ENCODE measurements at regions not wholly inside any gene's neighbourhood (a gene's known extent, or its start where the extent isn't known, plus 50 kb on each side); places are given as distances from the start of the nearest gene placed in this dataset.

DNA sequence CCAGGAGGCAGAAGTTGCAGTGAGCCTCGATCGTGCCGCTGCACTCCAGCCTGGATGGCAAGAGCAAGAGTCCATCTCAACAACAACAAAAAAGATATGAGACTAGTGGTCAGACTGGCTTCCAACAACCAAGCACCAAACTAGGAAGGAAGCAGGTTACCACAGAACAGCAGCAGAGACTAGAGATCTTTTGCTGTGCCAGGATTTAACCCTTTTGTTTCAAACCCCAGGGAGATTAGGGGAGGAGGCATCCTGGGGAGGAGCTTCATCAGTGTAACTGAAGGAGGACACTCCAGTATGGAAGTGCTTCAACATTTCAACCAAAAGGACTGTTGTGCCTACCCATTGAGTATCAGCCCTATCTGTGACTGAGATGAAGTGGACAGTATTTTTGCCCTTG is 240.3 kb downstream of the ZIC1 start:
- H3K4me3 ChIP-seq (ENCODE audit: low read length in 2 of 2), result no peak overlapping the region
- no peaks in the 10 kb centered on the region for H3K36me3 ChIP-seq (ENCODE audit: control insufficient read depth in 1 of 2, insufficient read depth in 2 of 2, low read length in 1 of 2)
- ATAC-seq (ENCODE audit: low FRiP score) (no peak), DNase-seq (no peak)
- H3K4me1 ChIP-seq (ENCODE audit: control insufficient read depth in 1 of 2, insufficient read depth in 2 of 2, low read length in 2 of 2), result peaks cover 0 to 5% of the 10 kb centered on the region in 2 donors
- H3K27me3 ChIP-seq (ENCODE audit: control insufficient read depth in 1 of 2, insufficient read depth in 2 of 2, low read length in 1 of 2), result no peaks in the 10 kb centered on the region
- H3K27ac ChIP-seq (ENCODE audit: low read depth in 1 of 2, low read length in 2 of 2), result no peak overlapping the region
- 98 to 99% methylated on average over 3 of the region's 3 CpGs for WGBS, 2 donors
- intact Hi-C loops (cut with DNase I), result no loop called here
- H3K9me3 ChIP-seq (ENCODE audit: control insufficient read depth, low read length), result no peaks in the 10 kb centered on the region

- no peaks in the 10 kb centered on the region for H3K36me3 ChIP-seq (ENCODE audit: control insufficient read depth in 1 of 2, insufficient read depth in 2 of 2, low read length in 1 of 2)
- peaks cover 0 to 5% of the 10 kb centered on the region in 2 donors for H3K4me1 ChIP-seq (ENCODE audit: control insufficient read depth in 1 of 2, insufficient read depth in 2 of 2, low read length in 2 of 2)
- DNase-seq (no peak), ATAC-seq (ENCODE audit: low FRiP score) (no peak)
- no peaks in the 10 kb centered on the region for H3K27me3 ChIP-seq (ENCODE audit: control insufficient read depth in 1 of 2, insufficient read depth in 2 of 2, low read length in 1 of 2)
- no peak overlapping the region for H3K27ac ChIP-seq (ENCODE audit: low read depth in 1 of 2, low read length in 2 of 2)
- H3K9me3 ChIP-seq (ENCODE audit: control insufficient read depth, low read length), result no peaks in the 10 kb centered on the region
- no peak overlapping the region for H3K4me3 ChIP-seq (ENCODE audit: low read length in 2 of 2)
- intact Hi-C loops (cut with DNase I), result no loop called here
- WGBS, 2 donors, result 62 to 78% methylated on average over 3 of the region's 3 CpGs
Observed at GRCh38 chr3:147651107-147651778, 242.1 kb downstream of the ZIC1 start.

DNA sequence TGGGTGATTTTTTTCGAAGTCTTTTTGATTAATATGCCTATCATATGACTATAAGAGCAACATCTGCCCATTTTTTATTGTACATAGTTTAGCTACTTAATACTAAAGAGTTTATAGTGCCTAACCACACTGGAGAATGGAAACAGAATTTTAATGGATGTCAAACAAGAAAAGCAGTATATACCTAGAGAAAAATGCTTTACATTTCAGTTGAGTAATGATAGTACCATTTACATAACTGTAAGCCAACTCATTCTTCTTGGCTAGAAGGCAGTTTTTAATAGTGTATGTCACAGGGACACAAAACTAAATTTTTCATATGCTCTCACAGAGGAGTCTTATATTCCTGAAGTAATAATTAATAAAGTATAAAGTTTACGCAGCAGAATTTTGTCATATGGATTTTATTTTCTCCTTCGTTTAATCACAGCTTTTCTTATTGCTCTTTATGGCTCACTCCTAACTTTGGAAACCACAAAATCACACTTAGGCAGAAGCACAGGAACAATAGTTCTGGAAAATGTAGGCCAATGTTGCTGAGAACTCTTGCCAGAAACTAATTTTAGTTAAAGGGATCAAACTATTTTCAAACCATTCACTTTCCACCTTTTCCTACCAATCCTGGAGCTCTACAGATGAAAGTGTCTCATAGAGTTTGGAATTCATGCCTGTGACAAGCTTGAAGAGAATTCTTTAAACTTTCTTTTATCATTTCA is 243.6 kb downstream of the ZIC1 start:
- Histone ChIP-seq H3K4me1 (ENCODE audit: control insufficient read depth in 1 of 2, insufficient read depth in 2 of 2, low read length in 2 of 2) (peaks cover 0 to 5% of the 10 kb centered on the region in 2 donors), H3K9me3 (ENCODE audit: control insufficient read depth, low read length) (no peaks in the 10 kb centered on the region), H3K27me3 (ENCODE audit: control insufficient read depth in 1 of 2, insufficient read depth in 2 of 2, low read length in 1 of 2) (no peaks in the 10 kb centered on the region), H3K27ac (ENCODE audit: low read depth in 1 of 2, low read length in 2 of 2) (peak overlapping the region in 1 of 2 donors; percentile 7), H3K4me3 (ENCODE audit: low read length in 2 of 2) (no peak overlapping the region), H3K36me3 (ENCODE audit: control insufficient read depth in 1 of 2, insufficient read depth in 2 of 2, low read length in 1 of 2) (no peaks in the 10 kb centered on the region)
- DNase-seq (no peak), ATAC-seq (ENCODE audit: low FRiP score) (no peak)
- intact Hi-C loops (cut with DNase I), result no loop called here
- WGBS, 2 donors, result 61% methylated on average over 3 of the region's 3 CpGs

DNA sequence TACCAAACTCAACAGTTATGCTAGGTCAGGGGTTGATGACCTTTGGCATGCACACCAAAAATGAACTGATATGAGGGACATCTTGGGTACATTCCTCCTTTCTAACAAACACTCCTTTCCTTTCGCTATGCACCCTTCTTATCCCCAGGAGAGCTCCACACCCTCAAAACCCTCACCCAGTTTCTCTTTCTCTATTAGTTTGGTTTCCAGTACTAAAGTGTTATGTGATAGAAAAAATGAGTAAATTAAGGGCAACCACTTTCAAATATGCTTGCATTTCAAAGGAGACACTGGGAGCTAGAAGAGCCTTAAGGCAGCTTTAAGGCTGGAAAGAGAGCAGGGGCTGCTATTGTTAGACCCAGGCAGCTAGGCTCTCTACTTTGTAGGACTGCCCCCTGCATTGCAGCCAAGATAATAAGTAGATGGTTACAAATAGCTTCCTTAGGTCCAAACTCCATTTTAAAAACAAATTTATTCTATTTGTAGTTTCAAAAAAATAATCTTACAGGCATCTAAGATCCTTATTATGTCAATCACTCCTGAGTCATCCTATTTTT is 244.3 kb downstream of the ZIC1 start:
- 68 to 92% methylated on average over 1 of the region's 1 CpG for WGBS, 2 donors
- no peaks in the 10 kb centered on the region for H3K9me3 ChIP-seq (ENCODE audit: control insufficient read depth, low read length)
- peak overlapping the region in 1 of 2 donors; percentile 7 for H3K27ac ChIP-seq (ENCODE audit: low read depth in 1 of 2, low read length in 2 of 2)
- no peak for DNase-seq
- peaks cover 0 to 5% of the 10 kb centered on the region in 2 donors for H3K4me1 ChIP-seq (ENCODE audit: control insufficient read depth in 1 of 2, insufficient read depth in 2 of 2, low read length in 2 of 2)
- intact Hi-C loops (cut with DNase I), result no loop called here
- no peak overlapping the region for H3K4me3 ChIP-seq (ENCODE audit: low read length in 2 of 2)
- no peaks in the 10 kb centered on the region for H3K36me3 ChIP-seq (ENCODE audit: control insufficient read depth in 1 of 2, insufficient read depth in 2 of 2, low read length in 1 of 2)
- no peaks in the 10 kb centered on the region for H3K27me3 ChIP-seq (ENCODE audit: control insufficient read depth in 1 of 2, insufficient read depth in 2 of 2, low read length in 1 of 2)
- no peak for ATAC-seq (ENCODE audit: low FRiP score)

- no peak for ATAC-seq (ENCODE audit: low FRiP score)
- Histone ChIP-seq H3K9me3 (ENCODE audit: control insufficient read depth, low read length) (no peaks in the 10 kb centered on the region), H3K27ac (ENCODE audit: low read depth in 1 of 2, low read length in 2 of 2) (no peak overlapping the region), H3K36me3 (ENCODE audit: control insufficient read depth in 1 of 2, insufficient read depth in 2 of 2, low read length in 1 of 2) (no peaks in the 10 kb centered on the region), H3K27me3 (ENCODE audit: control insufficient read depth in 1 of 2, insufficient read depth in 2 of 2, low read length in 1 of 2) (no peaks in the 10 kb centered on the region), H3K4me3 (ENCODE audit: low read length in 2 of 2) (no peak overlapping the region), H3K4me1 (ENCODE audit: control insufficient read depth in 1 of 2, insufficient read depth in 2 of 2, low read length in 2 of 2) (peaks cover 0 to 5% of the 10 kb centered on the region in 2 donors)
- 8 to 9% methylated on average over 3 of the region's 3 CpGs for WGBS, 2 donors
- intact Hi-C loops (cut with DNase I), result no loop called here
- DNase-seq, result no peak
Observed at GRCh38 chr3:147654827-147655226, 245.7 kb downstream of the ZIC1 start.

- intact Hi-C loops (cut with DNase I), result no loop called here
- peaks cover 0 to 5% of the 10 kb centered on the region in 2 donors for H3K4me1 ChIP-seq (ENCODE audit: control insufficient read depth in 1 of 2, insufficient read depth in 2 of 2, low read length in 2 of 2)
- H3K36me3 ChIP-seq (ENCODE audit: control insufficient read depth in 1 of 2, insufficient read depth in 2 of 2, low read length in 1 of 2), result no peaks in the 10 kb centered on the region
- H3K27ac ChIP-seq (ENCODE audit: low read depth in 1 of 2, low read length in 2 of 2), result no peak overlapping the region
- 53% methylated on average over 2 of the region's 2 CpGs for WGBS, 2 donors
- DNase-seq (no peak), ATAC-seq (ENCODE audit: low FRiP score) (no peak)
- H3K4me3 ChIP-seq (ENCODE audit: low read length in 2 of 2), result no peak overlapping the region
- H3K27me3 ChIP-seq (ENCODE audit: control insufficient read depth in 1 of 2, insufficient read depth in 2 of 2, low read length in 1 of 2), result no peaks in the 10 kb centered on the region
- no peaks in the 10 kb centered on the region for H3K9me3 ChIP-seq (ENCODE audit: control insufficient read depth, low read length)
Observed at GRCh38 chr3:147655236-147655635, 246.1 kb downstream of the ZIC1 start.

GRCh38 chr3:147656023-147656422 is 246.9 kb downstream of the ZIC1 start:
- WGBS, 2 donors, result 71 to 76% methylated on average over 2 of the region's 2 CpGs
- no peak overlapping the region for H3K27ac ChIP-seq (ENCODE audit: low read depth in 1 of 2, low read length in 2 of 2)
- peaks cover 0 to 5% of the 10 kb centered on the region in 2 donors for H3K4me1 ChIP-seq (ENCODE audit: control insufficient read depth in 1 of 2, insufficient read depth in 2 of 2, low read length in 2 of 2)
- DNase-seq, result no peak
- no peak for ATAC-seq (ENCODE audit: low FRiP score)
- intact Hi-C loops (cut with DNase I), result no loop called here
- no peaks in the 10 kb centered on the region for H3K9me3 ChIP-seq (ENCODE audit: control insufficient read depth, low read length)
- H3K4me3 ChIP-seq (ENCODE audit: low read length in 2 of 2), result no peak overlapping the region
- no peaks in the 10 kb centered on the region for H3K36me3 ChIP-seq (ENCODE audit: control insufficient read depth in 1 of 2, insufficient read depth in 2 of 2, low read length in 1 of 2)
- no peaks in the 10 kb centered on the region for H3K27me3 ChIP-seq (ENCODE audit: control insufficient read depth in 1 of 2, insufficient read depth in 2 of 2, low read length in 1 of 2)

DNA sequence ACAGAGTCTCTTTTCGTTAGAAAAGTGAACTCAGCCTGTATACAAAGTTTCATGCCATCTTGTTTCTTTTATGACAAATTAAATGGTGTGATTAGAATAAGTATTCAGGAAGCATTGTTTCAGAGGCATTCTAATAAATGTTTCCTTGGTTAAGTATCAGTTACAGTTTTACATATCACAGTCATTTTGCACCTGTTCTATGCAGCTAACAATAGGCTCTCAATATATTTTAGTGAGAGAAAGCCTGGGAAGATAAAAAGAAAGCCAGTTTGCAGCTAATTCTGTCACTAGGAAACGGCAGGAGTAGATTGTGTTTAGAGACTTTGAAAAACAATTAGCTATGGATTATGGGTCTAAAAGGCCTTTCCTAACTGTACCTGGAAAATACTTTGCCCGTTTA is 252.8 kb downstream of the ZIC1 start:
- Histone ChIP-seq H3K27ac (ENCODE audit: low read depth in 1 of 2, low read length in 2 of 2) (no peak overlapping the region), H3K4me1 (ENCODE audit: control insufficient read depth in 1 of 2, insufficient read depth in 2 of 2, low read length in 2 of 2) (no peaks in the 10 kb centered on the region)

GRCh38 chr3:147662705-147663104 is 253.5 kb downstream of the ZIC1 start:
- ATAC-seq (ENCODE audit: low FRiP score) (no peak), DNase-seq (no peak)
- no peaks in the 10 kb centered on the region for H3K4me1 ChIP-seq (ENCODE audit: control insufficient read depth in 1 of 2, insufficient read depth in 2 of 2, low read length in 2 of 2)
- no peaks in the 10 kb centered on the region for H3K36me3 ChIP-seq (ENCODE audit: control insufficient read depth in 1 of 2, insufficient read depth in 2 of 2, low read length in 1 of 2)
- no peak overlapping the region for H3K4me3 ChIP-seq (ENCODE audit: low read length in 2 of 2)
- no peak overlapping the region for H3K27ac ChIP-seq (ENCODE audit: low read depth in 1 of 2, low read length in 2 of 2)
- no peaks in the 10 kb centered on the region for H3K9me3 ChIP-seq (ENCODE audit: control insufficient read depth, low read length)
- 88 to 95% methylated on average over 1 of the region's 1 CpG for WGBS, 2 donors
- intact Hi-C loops (cut with DNase I), result no loop called here
- no peaks in the 10 kb centered on the region for H3K27me3 ChIP-seq (ENCODE audit: control insufficient read depth in 1 of 2, insufficient read depth in 2 of 2, low read length in 1 of 2)

More for the DNA sequence above, 252.8 kb downstream of the ZIC1 start:
- WGBS, 2 donors, result 59 to 69% methylated on average over 3 of the region's 3 CpGs
- ATAC-seq (ENCODE audit: low FRiP score), result no peak
- H3K36me3 ChIP-seq (ENCODE audit: control insufficient read depth in 1 of 2, insufficient read depth in 2 of 2, low read length in 1 of 2), result no peaks in the 10 kb centered on the region
- no peaks in the 10 kb centered on the region for H3K27me3 ChIP-seq (ENCODE audit: control insufficient read depth in 1 of 2, insufficient read depth in 2 of 2, low read length in 1 of 2)
- H3K4me3 ChIP-seq (ENCODE audit: low read length in 2 of 2), result no peak overlapping the region
- no peak for DNase-seq
- H3K9me3 ChIP-seq (ENCODE audit: control insufficient read depth, low read length), result no peaks in the 10 kb centered on the region
- intact Hi-C loops (cut with DNase I), result no loop called here
